HEK293T (cell line): ENCODE measurements at regions not wholly inside any gene's neighbourhood (a gene's known extent, or its start where the extent isn't known, plus 50 kb on each side); places are given as distances from the start of the nearest gene placed in this dataset.

Experiments
- ARNT ChIP-seq: fragments of 450-650 bp; IDR thresholded peaks from 2 replicates; pipeline ENCODE4 v1.6.1; 2017; ENCODE audit warnings: mild to moderate bottlenecking
- BHLHE40 ChIP-seq: fragments of 450-650 bp; IDR thresholded peaks from 2 replicates; pipeline ENCODE4 v1.6.1; 2016; ENCODE audit warnings: mild to moderate bottlenecking, moderate library complexity, borderline replicate concordance
- ELF4 ChIP-seq: fragments of 450-650 bp; IDR thresholded peaks from 2 replicates; pipeline ENCODE4 v1.6.1; 2017; ENCODE audit warnings: antibody characterized with exemption
- FOXA1 ChIP-seq: fragments of 450-650 bp; IDR thresholded peaks from 2 replicates; pipeline ENCODE4 v1.6.1; 2016; ENCODE audit warnings: mild to moderate bottlenecking
- FOXM1 ChIP-seq: fragments of 450-650 bp; IDR thresholded peaks from 2 replicates; pipeline ENCODE4 v1.6.1; 2017; ENCODE audit warnings: mild to moderate bottlenecking, borderline replicate concordance
- NFRKB ChIP-seq: fragments of 450-650 bp; IDR thresholded peaks from 2 replicates; pipeline ENCODE4 v1.6.1; 2016; ENCODE audit warnings: mild to moderate bottlenecking, moderate library complexity
- SP1 ChIP-seq: fragments of 450-650 bp; IDR thresholded peaks from 2 replicates; pipeline ENCODE4 v1.6.1; 2017
- SUZ12 ChIP-seq: fragments of 450-650 bp; IDR thresholded peaks from 2 replicates; pipeline ENCODE4 v1.6.1; 2016; ENCODE audit warnings: mild to moderate bottlenecking
- TARDBP ChIP-seq: fragments of 450-650 bp; IDR thresholded peaks from 2 replicates; pipeline ENCODE4 v1.6.1; 2016
- ZNF384 ChIP-seq: fragments of 450-650 bp; IDR thresholded peaks from 2 replicates; pipeline ENCODE4 v1.6.1; 2016

DNA sequence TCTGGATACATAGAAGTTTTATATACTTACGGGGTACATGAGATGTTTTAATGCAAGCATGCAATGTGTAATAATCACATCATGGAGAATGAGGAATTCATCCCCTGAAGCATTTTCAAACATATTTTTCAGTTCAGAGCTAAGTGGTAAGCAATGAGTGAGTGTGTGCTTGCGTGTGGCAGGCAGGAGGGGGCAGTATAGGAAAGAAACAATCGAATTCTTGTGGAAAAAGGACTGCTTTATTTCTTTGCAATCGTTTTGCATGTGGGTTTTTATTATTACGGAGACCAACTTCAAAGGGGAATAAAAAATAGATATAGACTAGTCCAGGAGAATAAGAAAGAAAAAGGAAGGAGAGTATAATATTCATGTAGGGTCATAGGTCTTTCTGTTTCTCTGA, 271.6 kb downstream of the CHL1 start:
- no peak for TF ChIP-seq SUZ12
- no peak for TF ChIP-seq BHLHE40
- TF ChIP-seq SP1, result no peak
- no peak for TF ChIP-seq TARDBP
- no peak for TF ChIP-seq NFRKB
- TF ChIP-seq ARNT, result no peak
- TF ChIP-seq ZNF384, result no peak
- TF ChIP-seq FOXM1, result no peak
- TF ChIP-seq FOXA1, result no peak
- no peak for TF ChIP-seq ELF4
